ENCODE measurements at regions not wholly inside any gene's neighbourhood (a gene's known extent, or its start where the extent isn't known, plus 50 kb on each side); places are given as distances from the start of the nearest gene placed in this dataset.

DNA sequence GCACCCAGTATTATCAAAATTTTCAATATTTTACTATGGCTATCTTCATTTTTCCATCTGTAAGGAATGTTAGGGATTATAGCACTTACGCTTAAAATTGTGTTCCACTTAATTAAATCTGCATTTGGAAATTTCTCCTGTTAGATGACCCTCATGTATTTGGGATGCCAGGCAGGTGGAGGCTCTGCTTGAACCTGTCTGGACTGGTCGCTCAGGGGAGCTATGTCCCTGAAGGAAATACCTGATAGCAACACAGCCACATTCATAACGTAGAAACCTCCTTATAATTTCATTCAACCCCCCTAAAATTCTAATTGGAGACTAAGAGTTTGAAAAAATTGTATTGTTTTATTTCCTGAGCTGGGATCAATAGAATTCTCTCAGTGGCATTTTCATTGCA is 636.0 kb upstream of the MMS22L start:
- Histone ChIP-seq H3K4me3 (replicated peaks; ENCODE audit: insufficient read depth, low read length) (no peak overlapping the region), H3K27me3 (ENCODE audit: insufficient read depth, poor library complexity, severe bottlenecking) (no peaks in the 10 kb centered on the region), H3K27ac (replicated peaks) (no peak overlapping the region)
- TF ChIP-seq POLR2AphosphoS5 (IDR thresholded peaks at IDR 0.05; ENCODE audit: low read depth) (no peak), REST (IDR thresholded peaks at IDR 0.05; ENCODE audit: insufficient replicate concordance, low read depth) (no peak), SPI1 (IDR thresholded peaks at IDR 0.05; ENCODE audit: borderline replicate concordance, low read depth) (no peak), GABPA (IDR thresholded peaks at IDR 0.05; ENCODE audit: low read depth) (no peak)
- TF ChIP-seq, protein P1, sequence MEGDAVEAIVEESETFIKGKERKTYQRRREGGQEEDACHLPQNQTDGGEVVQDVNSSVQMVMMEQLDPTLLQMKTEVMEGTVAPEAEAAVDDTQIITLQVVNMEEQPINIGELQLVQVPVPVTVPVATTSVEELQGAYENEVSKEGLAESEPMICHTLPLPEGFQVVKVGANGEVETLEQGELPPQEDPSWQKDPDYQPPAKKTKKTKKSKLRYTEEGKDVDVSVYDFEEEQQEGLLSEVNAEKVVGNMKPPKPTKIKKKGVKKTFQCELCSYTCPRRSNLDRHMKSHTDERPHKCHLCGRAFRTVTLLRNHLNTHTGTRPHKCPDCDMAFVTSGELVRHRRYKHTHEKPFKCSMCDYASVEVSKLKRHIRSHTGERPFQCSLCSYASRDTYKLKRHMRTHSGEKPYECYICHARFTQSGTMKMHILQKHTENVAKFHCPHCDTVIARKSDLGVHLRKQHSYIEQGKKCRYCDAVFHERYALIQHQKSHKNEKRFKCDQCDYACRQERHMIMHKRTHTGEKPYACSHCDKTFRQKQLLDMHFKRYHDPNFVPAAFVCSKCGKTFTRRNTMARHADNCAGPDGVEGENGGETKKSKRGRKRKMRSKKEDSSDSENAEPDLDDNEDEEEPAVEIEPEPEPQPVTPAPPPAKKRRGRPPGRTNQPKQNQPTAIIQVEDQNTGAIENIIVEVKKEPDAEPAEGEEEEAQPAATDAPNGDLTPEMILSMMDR (IDR thresholded peaks at IDR 0.05; ENCODE audit: insufficient read depth, low read length) = no peak
- DNase-seq (ENCODE audit: low read depth in 1 of 2, low spot score in 1 of 2) = no peak

DNA sequence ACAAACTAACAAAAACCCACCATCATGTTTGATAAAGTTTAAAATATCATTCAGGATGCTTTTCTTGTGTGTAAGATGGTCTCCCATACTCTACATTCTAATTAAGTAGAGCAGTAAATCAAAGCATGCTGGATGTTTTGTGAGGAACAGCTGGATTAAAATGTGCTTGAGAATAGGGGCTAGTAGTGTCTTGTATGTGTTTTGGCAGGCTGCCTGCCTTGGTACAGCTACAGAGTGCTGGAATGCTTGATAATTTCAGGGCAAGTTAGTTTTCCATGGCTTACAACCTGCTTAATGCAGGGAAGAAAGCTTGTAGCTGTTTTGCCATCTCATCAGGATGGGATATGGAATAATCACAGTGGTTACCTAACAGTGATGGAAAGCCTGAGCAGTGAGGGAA is 636.6 kb upstream of the MMS22L start:
- DNase-seq (ENCODE audit: low read depth in 1 of 2, low spot score in 1 of 2) = no peak

DNA sequence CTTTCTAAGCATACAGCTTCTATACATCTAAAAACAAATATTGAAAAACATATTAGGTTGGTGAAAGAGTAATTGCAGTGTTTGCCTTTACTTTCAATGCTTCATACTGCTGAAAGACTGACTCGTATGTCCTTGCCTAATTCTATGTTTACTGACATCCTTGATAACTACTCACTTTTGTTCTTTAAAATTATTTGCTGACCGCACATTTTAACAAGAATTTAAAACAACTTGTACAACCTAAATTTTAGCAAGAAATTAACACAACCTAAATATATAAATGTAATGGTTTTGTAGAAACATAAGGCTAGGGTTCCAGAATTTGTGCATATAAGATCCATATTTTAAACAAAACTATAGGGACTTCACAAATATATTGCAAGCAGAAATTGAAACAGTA is 640.2 kb upstream of the MMS22L start:
- DNase-seq (ENCODE audit: low read depth in 1 of 2, low spot score in 1 of 2) = no peak
- Histone ChIP-seq H3K27me3 (ENCODE audit: insufficient read depth, poor library complexity, severe bottlenecking) (no peaks in the 10 kb centered on the region), H3K4me3 (replicated peaks; ENCODE audit: insufficient read depth, low read length) (no peak overlapping the region), H3K27ac (replicated peaks) (no peak overlapping the region)
- TF ChIP-seq POLR2AphosphoS5 (IDR thresholded peaks at IDR 0.05; ENCODE audit: low read depth) (no peak), REST (IDR thresholded peaks at IDR 0.05; ENCODE audit: insufficient replicate concordance, low read depth) (no peak), SPI1 (IDR thresholded peaks at IDR 0.05; ENCODE audit: borderline replicate concordance, low read depth) (no peak), GABPA (IDR thresholded peaks at IDR 0.05; ENCODE audit: low read depth) (no peak)
- TF ChIP-seq, protein P1 (IDR thresholded peaks at IDR 0.05; ENCODE audit: insufficient read depth, low read length) = no peak

More for the DNA sequence above, 636.6 kb upstream of the MMS22L start:
- no peak overlapping the region for H3K27ac ChIP-seq (replicated peaks)
- no peaks in the 10 kb centered on the region for H3K27me3 ChIP-seq (ENCODE audit: insufficient read depth, poor library complexity, severe bottlenecking)
- no peak overlapping the region for H3K4me3 ChIP-seq (replicated peaks; ENCODE audit: insufficient read depth, low read length)
- TF ChIP-seq, protein P1 (IDR thresholded peaks at IDR 0.05; ENCODE audit: insufficient read depth, low read length) = no peak
- TF ChIP-seq REST (IDR thresholded peaks at IDR 0.05; ENCODE audit: insufficient replicate concordance, low read depth) = no peak
- TF ChIP-seq GABPA (IDR thresholded peaks at IDR 0.05; ENCODE audit: low read depth) = no peak
- TF ChIP-seq SPI1 (IDR thresholded peaks at IDR 0.05; ENCODE audit: borderline replicate concordance, low read depth) = no peak
- TF ChIP-seq POLR2AphosphoS5 (IDR thresholded peaks at IDR 0.05; ENCODE audit: low read depth) = no peak

All from HL-60 (cell line).